Stimulated activated CD8-positive, alpha-beta memory T cell treated with anti-CD3 and anti-CD28 coated beads, Interleukin-4, amount 100 ng/mL, for 24 hours (primary cell): ENCODE measurements at regions not wholly inside any gene's neighbourhood (a gene's known extent, or its start where the extent isn't known, plus 50 kb on each side); places are given as distances from the start of the nearest gene placed in this dataset.
A peak's percentile ranks its signal among the peaks of the same experiment; 100 is the strongest.

Source experiments
- DNase-seq: peaks from one replicate; pipeline ENCODE4 v3.0.0-alpha.2; 2020; ENCODE audit warnings: low read depth

- DNase-seq: no peak
Observed at GRCh38 chr10:123607386-123607785, 58.8 kb upstream of the GPR26 start.

- no peak for DNase-seq
Observed at GRCh38 chr10:123608047-123608446, 58.1 kb upstream of the GPR26 start.

- no peak for DNase-seq
Observed at GRCh38 chr10:123611243-123611642, 54.9 kb upstream of the GPR26 start.

GRCh38 chr10:123611876-123612275 lies 54.3 kb upstream of the GPR26 start:
- DNase-seq: no peak

GRCh38 chr10:123613346-123613850 lies 52.8 kb upstream of the GPR26 start:
- no peak for DNase-seq

- peak; percentile 1 for DNase-seq
Observed at GRCh38 chr10:123614888-123615287, 51.3 kb upstream of the GPR26 start.
